Uterus (tissue), 2 donors: ENCODE measurements at regions not wholly inside any gene's neighbourhood (a gene's known extent, or its start where the extent isn't known, plus 50 kb on each side); places are given as distances from the start of the nearest gene placed in this dataset.

ENCODE experiments used
- POLR2A ChIP-seq, 2 donors: fragments of 450-650 bp; IDR thresholded peaks; one replicate each; pipeline ENCODE4 v1.6.1; 2016; ENCODE audit warnings: antibody characterized with exemption in 2 of 2, mild to moderate bottlenecking in 1 of 2, moderate library complexity in 1 of 2
- TF ChIP-seq, protein P1 (sequence below), 4 experiments: fragments of 200-600 bp in 2 of 4; fragments of 450-650 bp in 2 of 4; sonication (generic) in 2 of 4; IDR thresholded peaks; one replicate each; pipeline ENCODE4 v1.5.1; 2016 to 2019; ENCODE audit warnings: antibody characterized with exemption in 4 of 4, mild to moderate bottlenecking in 2 of 4, moderate library complexity in 1 of 4

DNA sequence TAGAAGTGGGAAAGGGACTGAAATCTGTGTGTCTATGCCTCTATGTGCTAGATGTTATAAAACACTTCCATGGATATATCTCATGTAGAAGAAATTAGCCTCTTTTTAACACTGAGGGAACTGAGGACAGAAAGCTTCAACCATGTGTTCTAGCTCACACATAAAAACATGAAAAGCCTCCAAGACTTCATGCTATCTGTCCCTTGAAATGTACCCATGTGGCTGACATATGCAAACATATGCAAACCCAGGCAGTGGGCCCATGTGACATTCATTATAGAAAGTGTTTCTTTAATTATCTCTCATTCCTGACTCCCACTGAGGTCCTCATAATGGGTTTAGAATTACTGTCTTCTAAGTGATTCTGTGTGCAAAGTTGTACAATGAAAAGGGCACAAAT is 134.7 kb upstream of the MAF start:
- TF ChIP-seq, protein P1, sequence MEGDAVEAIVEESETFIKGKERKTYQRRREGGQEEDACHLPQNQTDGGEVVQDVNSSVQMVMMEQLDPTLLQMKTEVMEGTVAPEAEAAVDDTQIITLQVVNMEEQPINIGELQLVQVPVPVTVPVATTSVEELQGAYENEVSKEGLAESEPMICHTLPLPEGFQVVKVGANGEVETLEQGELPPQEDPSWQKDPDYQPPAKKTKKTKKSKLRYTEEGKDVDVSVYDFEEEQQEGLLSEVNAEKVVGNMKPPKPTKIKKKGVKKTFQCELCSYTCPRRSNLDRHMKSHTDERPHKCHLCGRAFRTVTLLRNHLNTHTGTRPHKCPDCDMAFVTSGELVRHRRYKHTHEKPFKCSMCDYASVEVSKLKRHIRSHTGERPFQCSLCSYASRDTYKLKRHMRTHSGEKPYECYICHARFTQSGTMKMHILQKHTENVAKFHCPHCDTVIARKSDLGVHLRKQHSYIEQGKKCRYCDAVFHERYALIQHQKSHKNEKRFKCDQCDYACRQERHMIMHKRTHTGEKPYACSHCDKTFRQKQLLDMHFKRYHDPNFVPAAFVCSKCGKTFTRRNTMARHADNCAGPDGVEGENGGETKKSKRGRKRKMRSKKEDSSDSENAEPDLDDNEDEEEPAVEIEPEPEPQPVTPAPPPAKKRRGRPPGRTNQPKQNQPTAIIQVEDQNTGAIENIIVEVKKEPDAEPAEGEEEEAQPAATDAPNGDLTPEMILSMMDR (IDR thresholded peaks at IDR 0.05), result no peak
- no peak for TF ChIP-seq POLR2A (IDR thresholded peaks at IDR 0.05)
